GM18511 (cell line): ENCODE measurements at regions not wholly inside any gene's neighbourhood (a gene's known extent, or its start where the extent isn't known, plus 50 kb on each side); places are given as distances from the start of the nearest gene placed in this dataset.
"Not testable (repeated sequence)": the region's sequence is repeated elsewhere in the genome, so short reads cannot be mapped to it uniquely, and the experiment has no call there.

Experiments
- ATAC-seq: cut with Tn5 transposase; IDR thresholded peaks from one replicate; pipeline ENCODE4 v1.9.1; 2021; ENCODE audit warnings: mild to moderate bottlenecking, moderate library complexity; ENCODE audit not compliant: unreplicated experiment

- ATAC-seq = no peak
Observed at GRCh38 chr18:70931942-70932814, 643.3 kb downstream of the SOCS6 start.

- no peak for ATAC-seq
Observed at GRCh38 chr18:70920840-70921374, 632.1 kb downstream of the SOCS6 start.

- ATAC-seq = no peak
Observed at GRCh38 chr18:70907673-70908072, 618.8 kb downstream of the SOCS6 start.

GRCh38 chr18:70892381-70892780 is 603.5 kb downstream of the SOCS6 start:
- ATAC-seq = no peak

- no peak for ATAC-seq
Observed at GRCh38 chr18:70870292-70870691, 581.4 kb downstream of the SOCS6 start.

- no peak for ATAC-seq
Observed at GRCh38 chr18:70848329-70848728, 559.5 kb downstream of the SOCS6 start.

GRCh38 chr18:70840649-70841048 is 551.8 kb downstream of the SOCS6 start:
- no peak for ATAC-seq

GRCh38 chr18:70827632-70828031 is 538.8 kb downstream of the SOCS6 start:
- ATAC-seq = no peak

GRCh38 chr18:70826571-70826970 is 537.7 kb downstream of the SOCS6 start:
- no peak for ATAC-seq

- ATAC-seq = no peak
Observed at GRCh38 chr18:70822691-70823090, 533.8 kb downstream of the SOCS6 start.

- no peak for ATAC-seq
Observed at GRCh38 chr18:70822117-70822516, 533.3 kb downstream of the SOCS6 start.

- no peak for ATAC-seq
Observed at GRCh38 chr18:70808481-70809056, 519.7 kb downstream of the SOCS6 start.

- peak; percentile 99 for ATAC-seq
Observed at GRCh38 chr18:70781860-70782453, 493.1 kb downstream of the SOCS6 start.

- ATAC-seq = not testable (repeated sequence)
Observed at GRCh38 chr18:70766254-70766653, 477.4 kb downstream of the SOCS6 start.

- ATAC-seq = no peak
Observed at GRCh38 chr18:70762812-70763211, 474.0 kb downstream of the SOCS6 start.

- no peak for ATAC-seq
Observed at GRCh38 chr18:70758780-70759179, 469.9 kb downstream of the SOCS6 start.

- ATAC-seq = no peak
Observed at GRCh38 chr18:70754486-70754885, 465.6 kb downstream of the SOCS6 start.

GRCh38 chr18:70732916-70733315 is 444.1 kb downstream of the SOCS6 start:
- no peak for ATAC-seq

GRCh38 chr18:70732188-70732587 is 443.3 kb downstream of the SOCS6 start:
- no peak for ATAC-seq

- ATAC-seq = no peak
Observed at GRCh38 chr18:70720607-70721006, 431.8 kb downstream of the SOCS6 start.

- no peak for ATAC-seq
Observed at GRCh38 chr18:70709720-70710119, 420.9 kb downstream of the SOCS6 start.

GRCh38 chr18:70709144-70709543 is 420.3 kb downstream of the SOCS6 start:
- ATAC-seq = no peak
